HFFc6 (cell line): ENCODE measurements at regions not wholly inside any gene's neighbourhood (a gene's known extent, or its start where the extent isn't known, plus 50 kb on each side); places are given as distances from the start of the nearest gene placed in this dataset.

Experiments used
- DNase-seq: peaks from one replicate; pipeline ENCODE4 v3.0.0-alpha.2; 2018
- H3K27ac Mint-ChIP-seq: 2 replicates; pipeline ENCODE4 v1.8.0; 2020; ENCODE audit warnings: mild to moderate bottlenecking, mixed read lengths
- H3K27me3 Mint-ChIP-seq: 2 replicates; pipeline ENCODE4 v1.8.0; 2021; ENCODE audit warnings: mild to moderate bottlenecking, moderate library complexity, mixed read lengths; ENCODE audit not compliant: insufficient read depth
- H3K36me3 Mint-ChIP-seq: 2 replicates; pipeline ENCODE4 v1.8.0; 2021; ENCODE audit warnings: low read depth, mixed read lengths
- H3K4me1 Mint-ChIP-seq: 2 replicates; pipeline ENCODE4 v1.8.0; 2020; ENCODE audit warnings: low read depth, mixed read lengths
- H3K4me3 Mint-ChIP-seq: 2 replicates; pipeline ENCODE4 v1.8.0; 2020; ENCODE audit warnings: mild to moderate bottlenecking, moderate library complexity, mixed read lengths
- H3K9me3 Mint-ChIP-seq: 2 replicates; pipeline ENCODE4 v1.8.0; 2020; ENCODE audit warnings: mild to moderate bottlenecking, mixed read lengths
- TF ChIP-seq, protein P1 (sequence below): fragments of 200-600 bp; sonication (generic); IDR thresholded peaks from 2 replicates; pipeline ENCODE4 v1.5.0; 2021; ENCODE audit warnings: antibody characterized with exemption, mild to moderate bottlenecking

DNA sequence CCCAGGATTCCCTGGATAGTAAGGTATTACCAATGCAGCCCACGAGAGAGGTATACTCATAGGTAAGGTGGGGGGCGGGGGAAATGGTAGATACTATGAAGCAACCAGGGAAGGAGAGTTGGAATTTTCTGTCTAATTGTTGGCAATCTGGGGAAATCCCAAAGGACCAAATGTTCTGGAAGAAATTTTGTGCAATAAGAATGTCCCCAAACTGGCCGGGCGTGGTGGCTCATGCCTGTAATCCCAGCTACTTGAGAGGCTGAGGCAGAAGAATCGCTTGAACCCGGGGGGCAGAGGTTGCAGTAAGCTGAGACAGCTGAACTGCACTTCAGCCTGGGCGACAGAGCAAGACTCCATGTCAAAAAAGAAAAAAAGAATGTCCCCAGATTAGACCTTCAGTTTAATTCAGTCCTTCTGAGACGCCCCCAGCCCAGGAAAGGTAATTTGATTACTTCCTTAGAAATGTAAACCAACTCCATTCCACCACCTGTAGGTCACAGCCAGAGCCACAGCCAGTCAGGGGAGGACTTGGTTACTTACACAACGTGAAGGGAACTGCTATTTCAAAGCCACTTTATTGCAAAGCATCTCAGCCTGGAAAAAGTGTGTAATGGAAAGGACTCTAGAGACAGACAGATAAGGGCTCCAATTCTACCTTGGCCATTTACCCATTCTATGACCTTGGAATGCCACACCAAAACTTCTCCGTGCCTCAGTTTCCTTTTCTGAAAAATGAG is 50.0 kb upstream of the KLF4 start:
- peaks cover 22% of the 10 kb centered on the region for H3K27me3 Mint-ChIP-seq
- H3K4me1 Mint-ChIP-seq, result peaks cover 5% of the 10 kb centered on the region; the same call in 1 of the 2 replicates
- no peak for DNase-seq
- no peaks in the 10 kb centered on the region for H3K9me3 Mint-ChIP-seq
- H3K27ac Mint-ChIP-seq, result no peak overlapping the region
- H3K36me3 Mint-ChIP-seq, result no peaks in the 10 kb centered on the region
- H3K4me3 Mint-ChIP-seq, result no peak overlapping the region
- TF ChIP-seq, protein P1, sequence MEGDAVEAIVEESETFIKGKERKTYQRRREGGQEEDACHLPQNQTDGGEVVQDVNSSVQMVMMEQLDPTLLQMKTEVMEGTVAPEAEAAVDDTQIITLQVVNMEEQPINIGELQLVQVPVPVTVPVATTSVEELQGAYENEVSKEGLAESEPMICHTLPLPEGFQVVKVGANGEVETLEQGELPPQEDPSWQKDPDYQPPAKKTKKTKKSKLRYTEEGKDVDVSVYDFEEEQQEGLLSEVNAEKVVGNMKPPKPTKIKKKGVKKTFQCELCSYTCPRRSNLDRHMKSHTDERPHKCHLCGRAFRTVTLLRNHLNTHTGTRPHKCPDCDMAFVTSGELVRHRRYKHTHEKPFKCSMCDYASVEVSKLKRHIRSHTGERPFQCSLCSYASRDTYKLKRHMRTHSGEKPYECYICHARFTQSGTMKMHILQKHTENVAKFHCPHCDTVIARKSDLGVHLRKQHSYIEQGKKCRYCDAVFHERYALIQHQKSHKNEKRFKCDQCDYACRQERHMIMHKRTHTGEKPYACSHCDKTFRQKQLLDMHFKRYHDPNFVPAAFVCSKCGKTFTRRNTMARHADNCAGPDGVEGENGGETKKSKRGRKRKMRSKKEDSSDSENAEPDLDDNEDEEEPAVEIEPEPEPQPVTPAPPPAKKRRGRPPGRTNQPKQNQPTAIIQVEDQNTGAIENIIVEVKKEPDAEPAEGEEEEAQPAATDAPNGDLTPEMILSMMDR, result no peak
